NCI-H1048 (cell line): ENCODE measurements at regions not wholly inside any gene's neighbourhood (a gene's known extent, or its start where the extent isn't known, plus 50 kb on each side); places are given as distances from the start of the nearest gene placed in this dataset.
"Not testable (repeated sequence)": the region's sequence is repeated elsewhere in the genome, so short reads cannot be mapped to it uniquely, and the experiment has no call there.

Source experiments
- DNase-seq: peaks from one replicate; lab custom pipeline; 2025; lab: John Stamatoyannopoulos, UW

DNA sequence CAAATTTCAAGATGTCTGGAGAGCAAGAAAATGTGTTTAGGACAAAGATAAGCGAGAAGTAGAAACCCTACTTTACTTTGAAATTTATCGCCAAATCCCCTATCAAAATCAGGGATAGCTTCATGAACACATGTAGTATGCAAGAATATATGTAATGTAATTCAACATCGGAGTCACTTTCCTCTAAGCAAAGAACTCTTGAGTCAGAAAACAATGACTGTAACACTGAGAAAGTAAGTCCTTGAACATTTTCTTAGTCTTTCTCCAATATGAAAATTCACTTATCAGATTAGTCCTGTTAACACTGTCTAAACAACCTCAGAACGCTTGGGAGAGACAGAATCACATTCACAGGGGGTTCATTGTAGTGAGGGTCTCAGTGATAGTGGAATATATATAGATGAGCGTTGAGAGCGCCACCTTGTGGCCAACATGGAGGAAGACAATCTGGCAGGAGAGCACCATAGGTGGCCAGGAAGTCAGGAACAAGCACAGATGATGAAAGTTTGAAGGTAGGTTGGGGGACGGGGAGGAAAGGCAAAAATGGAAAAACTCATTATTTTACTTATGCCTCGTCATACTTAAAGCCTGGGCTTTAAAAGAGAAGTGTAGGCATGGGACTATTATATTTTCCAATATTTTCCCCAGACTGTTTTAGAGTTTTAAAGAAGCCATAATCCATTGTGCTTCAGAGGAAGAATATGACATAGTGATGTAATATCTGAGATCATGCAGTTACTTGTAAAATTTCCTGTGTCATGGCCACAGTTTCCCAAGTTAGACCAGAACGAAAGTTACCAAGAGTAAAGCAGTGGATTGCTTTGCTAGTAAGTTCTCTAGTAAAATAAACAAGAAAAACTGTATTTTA lies 115.5 kb upstream of the GNAI1 start:
- no peak for DNase-seq

- no peak for DNase-seq
Measured at GRCh38 chr7:80017101-80017698, 117.4 kb upstream of the GNAI1 start.

DNA sequence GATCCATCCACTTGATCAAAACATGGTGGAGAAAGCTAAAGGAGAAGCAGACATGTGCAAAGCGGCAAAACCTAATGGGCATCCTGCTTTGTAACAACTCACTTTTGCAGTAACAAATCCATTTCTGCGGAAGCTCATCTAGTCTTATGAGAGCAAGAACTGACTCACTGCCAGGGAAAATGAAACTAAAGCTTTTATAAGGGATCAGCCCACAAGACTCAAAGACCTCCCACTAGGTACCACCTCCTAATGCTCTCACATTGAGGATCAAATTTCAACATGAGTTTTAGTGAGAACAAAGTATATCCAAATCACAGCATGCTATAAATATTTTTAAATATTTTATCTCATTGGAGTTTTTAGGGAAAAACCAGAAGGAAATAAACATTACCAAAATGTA lies 120.1 kb upstream of the GNAI1 start:
- DNase-seq, result no peak

DNA sequence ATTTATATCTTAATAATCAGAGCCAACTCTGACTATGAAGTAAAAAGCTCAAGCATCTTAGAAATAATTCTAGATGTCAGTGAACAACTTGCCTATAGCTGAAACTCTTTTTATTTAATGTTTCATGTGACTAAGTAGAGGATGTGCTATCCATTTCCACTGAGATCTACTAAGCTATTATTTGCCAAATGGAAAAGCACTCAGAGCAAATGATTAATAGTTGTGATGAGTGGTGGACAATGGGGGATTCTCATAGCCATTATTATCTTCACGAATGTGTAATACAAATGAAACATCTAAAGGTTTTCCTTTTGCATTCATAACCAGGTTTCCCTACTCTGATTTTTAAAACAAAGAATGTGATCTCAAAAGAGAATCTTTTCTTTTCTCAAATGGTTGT lies 126.6 kb upstream of the GNAI1 start:
- no peak for DNase-seq

DNA sequence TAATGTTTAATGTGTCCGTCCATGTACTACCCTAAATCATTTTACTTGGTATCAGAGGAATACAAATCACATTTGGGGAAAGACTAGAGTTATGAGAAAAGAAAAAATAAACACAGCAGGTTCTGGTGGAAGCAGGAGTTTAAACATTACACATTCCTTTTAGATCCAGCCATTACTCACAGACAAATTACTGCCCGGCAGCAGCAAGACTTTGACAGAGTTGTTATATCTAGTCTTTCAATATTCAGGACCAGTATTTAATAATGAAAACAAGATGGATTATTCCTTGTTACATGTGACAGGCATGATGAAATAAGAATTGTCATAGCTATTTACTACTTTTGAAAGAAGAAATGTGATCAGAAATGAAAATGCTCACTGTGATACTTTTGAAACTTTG lies 131.8 kb upstream of the GNAI1 start:
- DNase-seq, result no peak

- DNase-seq, result no peak
Measured at GRCh38 chr7:79998363-79998762, 136.3 kb upstream of the GNAI1 start.

DNA sequence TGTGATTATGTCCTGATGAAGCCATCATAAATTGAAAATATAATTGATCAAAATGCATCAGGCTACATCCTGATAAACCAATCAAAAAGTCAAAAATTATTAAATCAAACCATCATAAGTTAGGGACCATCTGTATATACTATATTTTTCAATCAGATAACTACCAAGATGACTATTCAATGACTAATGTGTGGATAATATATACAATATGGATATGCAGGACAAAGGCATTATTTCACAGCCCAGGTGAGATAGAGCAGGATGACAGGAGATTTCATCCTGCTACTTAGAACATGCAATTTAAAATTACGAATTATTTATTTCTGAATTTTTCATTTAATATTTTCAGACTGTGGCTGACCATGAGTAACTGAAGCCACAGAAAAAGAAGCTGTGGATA lies 137.3 kb upstream of the GNAI1 start:
- DNase-seq, result no peak

DNA sequence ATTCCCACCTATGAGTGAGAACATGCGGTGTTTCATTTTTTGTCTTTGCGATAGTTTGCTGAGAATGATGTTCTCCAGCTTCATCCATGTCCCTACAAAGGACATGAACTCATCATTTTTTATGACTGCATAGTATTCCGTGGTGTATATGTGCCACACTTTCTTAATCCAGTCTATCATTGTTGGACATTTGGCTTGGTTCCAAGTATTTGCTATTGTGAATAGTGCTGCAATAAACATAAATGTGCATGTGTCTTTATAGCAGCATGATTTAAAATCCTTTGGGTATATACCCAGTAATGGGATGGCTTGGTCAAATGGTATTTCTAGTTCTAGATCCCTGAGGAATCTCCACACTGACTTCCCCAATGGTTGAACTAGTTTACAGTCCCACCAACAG lies 138.9 kb upstream of the GNAI1 start:
- not testable (repeated sequence) for DNase-seq

DNA sequence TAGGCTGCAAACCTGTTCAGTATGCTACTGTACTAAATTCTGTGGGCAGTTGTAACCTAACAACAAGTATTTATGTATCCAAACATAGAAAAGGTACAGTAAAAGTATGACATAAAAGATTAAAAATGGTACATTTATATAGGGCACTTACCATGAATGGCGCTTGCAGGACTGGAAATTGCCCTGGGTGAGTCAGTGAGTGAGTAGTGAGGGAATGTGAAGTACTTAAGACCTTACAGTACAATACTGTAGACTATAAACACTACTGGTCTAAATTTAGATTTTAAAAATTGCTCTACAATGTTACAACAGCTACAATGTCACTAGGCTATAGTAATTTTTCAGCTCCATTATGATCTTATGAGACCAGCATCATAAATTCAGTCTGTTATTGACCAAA lies 146.0 kb upstream of the GNAI1 start:
- DNase-seq, result no peak

- no peak for DNase-seq
Measured at GRCh38 chr7:79984210-79984609, 150.4 kb upstream of the GNAI1 start.

DNA sequence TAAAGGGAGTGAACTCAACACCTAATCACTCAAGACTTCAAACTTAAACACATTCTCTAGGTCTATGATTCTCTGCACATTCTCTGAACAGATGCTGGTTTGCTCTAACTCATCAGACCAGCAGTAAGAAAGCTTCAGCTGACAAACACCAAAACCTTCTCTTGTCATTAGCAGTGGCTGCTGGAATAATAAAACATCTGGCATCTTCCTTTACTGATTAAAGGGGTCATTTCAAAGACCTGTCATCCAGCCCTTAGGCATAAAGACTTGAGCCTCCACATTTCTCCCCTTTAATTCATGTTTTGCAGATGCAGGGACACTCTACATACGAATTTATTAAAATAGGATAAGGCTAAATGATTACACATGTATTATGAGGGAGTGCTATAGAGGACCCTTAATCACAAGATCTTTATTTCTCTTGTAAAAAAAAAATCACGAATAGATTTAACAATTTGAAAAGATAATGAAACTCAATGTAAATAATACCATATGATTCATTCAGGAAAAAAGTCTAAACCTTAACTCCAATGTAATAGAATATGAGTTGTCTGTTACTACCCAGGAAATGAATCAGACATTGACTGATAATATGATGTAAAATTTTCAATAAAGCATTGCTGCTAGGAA lies 152.4 kb upstream of the GNAI1 start:
- DNase-seq, result no peak

GRCh38 chr7:79980376-79980775 lies 154.3 kb upstream of the GNAI1 start:
- no peak for DNase-seq

DNA sequence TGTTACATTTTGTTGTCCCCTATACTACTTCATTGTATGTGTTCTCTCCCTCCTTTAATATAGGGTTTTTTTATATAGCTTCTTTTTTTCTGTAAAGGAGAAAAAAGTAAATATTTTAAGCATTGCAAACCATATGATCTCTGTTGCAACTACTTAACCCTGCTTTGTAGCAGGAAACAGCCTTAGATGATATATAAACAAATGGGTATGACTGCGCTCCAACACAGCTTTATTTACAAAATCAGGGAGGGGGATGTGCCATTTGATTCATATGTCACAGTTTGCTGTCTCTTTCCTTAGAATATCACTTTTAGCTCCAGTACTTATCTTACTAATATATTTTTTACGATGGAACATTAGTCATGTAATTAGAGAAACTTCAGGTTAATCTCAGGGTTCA lies 155.2 kb upstream of the GNAI1 start:
- no peak for DNase-seq

DNA sequence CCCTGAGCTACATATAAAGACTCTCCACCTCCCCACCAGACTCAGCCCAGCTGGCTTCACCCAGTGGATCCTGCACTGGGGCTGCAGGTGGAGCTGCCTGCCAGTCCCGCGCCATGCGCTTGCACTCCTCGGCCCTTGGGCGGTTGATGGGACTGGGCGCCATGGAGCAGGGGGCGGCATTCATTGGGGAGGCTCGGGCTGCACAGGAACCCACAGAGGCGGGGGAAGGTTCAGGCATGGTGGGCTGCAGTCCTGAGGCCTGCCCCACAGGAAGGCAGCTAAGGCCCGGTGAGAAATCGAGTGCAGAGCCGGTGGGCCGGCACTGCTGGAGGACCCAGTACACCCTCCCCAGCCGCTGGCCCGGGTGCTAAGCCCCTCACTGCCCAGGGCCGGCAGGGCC lies 157.2 kb upstream of the GNAI1 start:
- DNase-seq, result no peak

DNA sequence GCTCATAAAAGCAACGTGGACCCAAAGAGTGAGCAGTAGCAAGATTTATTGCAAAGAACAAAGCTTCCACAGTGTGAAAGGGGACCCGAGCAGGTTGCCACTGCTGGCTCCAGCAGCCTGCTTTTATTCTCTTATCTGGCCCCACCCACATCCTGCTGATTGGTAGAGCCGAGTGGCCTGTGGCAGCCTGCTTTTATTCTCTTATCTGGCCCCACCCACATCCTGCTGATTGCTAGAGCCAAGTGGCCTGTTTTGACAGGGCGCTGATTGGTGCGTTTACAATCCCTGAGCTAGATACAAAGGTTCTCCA lies 158.0 kb upstream of the GNAI1 start:
- not testable (repeated sequence) for DNase-seq

GRCh38 chr7:79975986-79976710 lies 158.5 kb upstream of the GNAI1 start:
- not testable (repeated sequence) for DNase-seq

GRCh38 chr7:79973455-79973854 lies 161.2 kb upstream of the GNAI1 start:
- no peak for DNase-seq

- DNase-seq, result no peak
Measured at GRCh38 chr7:79971058-79971457, 163.6 kb upstream of the GNAI1 start.

- DNase-seq, result no peak
Measured at GRCh38 chr7:79968894-79969293, 165.7 kb upstream of the GNAI1 start.

DNA sequence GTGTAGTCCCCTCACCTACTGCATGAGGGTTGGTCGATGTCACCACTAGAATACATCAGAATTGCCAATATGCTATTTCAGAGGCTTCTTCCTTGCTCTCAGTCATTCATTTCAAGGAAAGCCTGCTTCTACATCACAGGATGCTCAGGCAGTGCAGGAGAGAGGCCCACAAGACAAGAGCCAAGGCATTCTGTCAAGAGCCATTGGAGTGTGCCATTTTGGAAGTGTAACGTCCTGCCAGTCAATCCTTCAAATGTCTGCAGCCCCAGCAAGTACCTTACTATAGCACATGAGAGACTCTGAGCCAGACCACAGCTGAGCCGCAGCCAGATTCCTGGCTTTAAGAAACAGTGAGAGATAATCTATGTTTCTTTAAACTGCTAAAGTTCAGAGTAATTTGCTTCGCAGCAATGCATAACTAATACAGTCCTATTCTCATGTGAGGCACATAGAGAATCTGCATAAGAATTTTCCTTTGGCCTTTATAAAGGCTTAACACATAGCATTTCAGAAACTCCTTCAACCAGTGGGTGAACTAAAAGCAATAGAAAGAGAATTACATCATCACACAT lies 166.5 kb upstream of the GNAI1 start:
- DNase-seq, result no peak

DNA sequence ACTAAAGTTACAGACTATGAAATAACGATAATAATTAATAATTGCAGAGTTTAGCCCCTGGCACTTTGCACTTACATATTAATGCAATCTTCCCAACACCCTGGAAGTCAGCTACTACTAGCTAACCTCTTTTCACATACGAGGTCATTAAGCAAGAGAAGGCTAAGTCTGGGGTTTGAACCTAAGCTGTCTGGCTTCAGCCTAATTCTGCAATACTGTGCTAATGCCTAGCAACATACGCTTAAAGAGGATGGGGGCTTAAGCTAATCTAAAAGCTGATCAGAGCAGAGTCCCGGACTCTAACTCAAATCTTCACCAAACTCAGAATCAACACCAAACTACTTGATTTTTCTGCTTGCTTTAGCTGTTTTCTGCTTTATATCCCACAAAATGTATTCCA lies 168.7 kb upstream of the GNAI1 start:
- DNase-seq, result no peak

DNA sequence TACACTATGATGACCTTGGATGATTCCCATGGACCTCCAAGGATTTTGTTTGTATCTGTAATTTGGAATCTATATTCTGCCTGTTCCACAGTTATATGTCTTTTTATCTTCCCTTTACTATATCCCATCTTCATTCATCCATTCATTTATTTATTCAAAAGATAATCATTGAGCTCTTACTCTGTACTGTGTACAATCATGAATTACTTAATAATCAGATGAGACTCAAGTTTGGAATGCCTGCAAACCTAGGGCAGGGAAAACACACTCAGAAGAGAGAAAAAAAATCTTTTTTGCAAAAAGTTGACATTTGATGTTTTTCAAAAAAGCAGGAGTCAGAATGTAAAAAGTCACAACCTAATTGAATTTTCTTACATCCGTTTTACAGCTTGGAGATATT lies 170.2 kb upstream of the GNAI1 start:
- DNase-seq, result no peak

GRCh38 chr7:79953130-79953529 lies 181.5 kb upstream of the GNAI1 start:
- no peak for DNase-seq
